H1 (cell line): ENCODE measurements at regions not wholly inside any gene's neighbourhood (a gene's known extent, or its start where the extent isn't known, plus 50 kb on each side); places are given as distances from the start of the nearest gene placed in this dataset.

Source experiments
- CTCF ChIA-PET: fragments of 300-600 bp; sonication (Branson Sonifier 250); formaldehyde crosslinking; loops from one replicate; lab custom pipeline; 2021; ENCODE audit not compliant: partially characterized antibody; lab: Charles Lee
- POLR2A ChIA-PET: fragments of 300-600 bp; sonication (Branson Sonifier 250); formaldehyde crosslinking; loops from one replicate; lab custom pipeline; 2021; ENCODE audit warnings: inconsistent platforms; ENCODE audit not compliant: partially characterized antibody; lab: Charles Lee
- DNase-seq, 2 experiments: peaks; one replicate each; pipeline versions ENCODE4 v3.0.0 to v3.0.0-alpha.2; 2010 to 2022; ENCODE audit warnings: low spot score in 2 of 2, low read depth in 1 of 2, mixed read lengths in 1 of 2
- FAIRE-seq: peaks from 2 replicates; lab custom pipeline; 2011; peaks lifted over from hg19 to GRCh38; lab: Jason Lieb, UNC
- H2AFZ ChIP-seq: 2 replicates; pipeline ENCODE4 v1.8.1; 2012; ENCODE audit warnings: low read length, inconsistent platforms
- H2AK5ac ChIP-seq: 2 replicates; pipeline ENCODE4 v1.6.1; 2013; ENCODE audit warnings: low read depth, low read length
- H2BK120ac ChIP-seq: replicated peaks from 2 replicates; pipeline ENCODE3; 2013; ENCODE audit warnings: low read depth, low read length, inconsistent platforms
- H2BK12ac ChIP-seq: 2 replicates; pipeline ENCODE4 v1.6.1; 2013; ENCODE audit warnings: low read depth, low read length
- H2BK15ac ChIP-seq: 2 replicates; pipeline ENCODE4 v1.6.1; 2013; ENCODE audit warnings: low read length
- H2BK20ac ChIP-seq: 2 replicates; pipeline ENCODE4 v1.6.1; 2013; ENCODE audit warnings: low read length
- H2BK5ac ChIP-seq: 2 replicates; pipeline ENCODE4 v1.6.1; 2013; ENCODE audit warnings: low read depth, low read length
- H3K14ac ChIP-seq: 2 replicates; pipeline ENCODE4 v1.6.1; 2013; ENCODE audit warnings: inconsistent platforms; ENCODE audit not compliant: insufficient read length
- H3K18ac ChIP-seq: 2 replicates; pipeline ENCODE4 v1.6.1; 2013; ENCODE audit warnings: low read length; ENCODE audit errors: extremely low read depth
- H3K23ac ChIP-seq: 2 replicates; pipeline ENCODE4 v1.6.1; 2013; ENCODE audit warnings: inconsistent platforms; ENCODE audit not compliant: insufficient read length
- H3K23me2 ChIP-seq: 2 replicates; pipeline ENCODE4 v1.6.1; 2013; ENCODE audit warnings: low read depth, low read length
- H3K27ac ChIP-seq: 2 replicates; pipeline ENCODE4 v1.6.1; 2011; ENCODE audit warnings: low read depth, low read length, inconsistent platforms
- H3K27me3 ChIP-seq, 4 experiments: replicated peaks in 1 of 4; 1 replicate in 1 of 4; 2 replicates in 3 of 4; pipeline versions ENCODE4 v1.6.1 to v1.8.1; 2011 to 2013; ENCODE audit warnings: low read length in 3 of 4, mild to moderate bottlenecking in 3 of 4, inconsistent platforms in 2 of 4, mixed read lengths in 2 of 4, moderate library complexity in 1 of 4; ENCODE audit not compliant: control insufficient read depth in 3 of 4, insufficient read depth in 3 of 4; ENCODE audit errors: extremely low read depth in 1 of 4
- H3K36me3 ChIP-seq, 4 experiments: 2 replicates each; pipeline versions ENCODE4 v1.6.1 to v1.8.1; 2011 to 2013; ENCODE audit warnings: mild to moderate bottlenecking in 4 of 4, low read length in 3 of 4, moderate library complexity in 2 of 4, control low read depth in 1 of 4, inconsistent platforms in 1 of 4; ENCODE audit not compliant: insufficient read depth in 4 of 4, control insufficient read depth in 2 of 4
- H3K4ac ChIP-seq: replicated peaks from 2 replicates; pipeline ENCODE3; 2013; ENCODE audit warnings: low read length, low read depth, mixed read lengths, inconsistent platforms; ENCODE audit not compliant: insufficient read length
- H3K4me1 ChIP-seq, 4 experiments: replicated peaks in 1 of 4; 1 replicate in 1 of 4; 2 replicates in 3 of 4; pipeline versions ENCODE4 v1.6.1 to v1.8.1; 2011 to 2013; ENCODE audit warnings: low read length in 3 of 4, inconsistent platforms in 2 of 4, mixed read lengths in 1 of 4; ENCODE audit not compliant: insufficient read depth in 4 of 4, control insufficient read depth in 3 of 4
- H3K4me2 ChIP-seq, 2 experiments: 2 replicates each; pipeline versions ENCODE4 v1.6.1 to v1.8.1; 2011 to 2013; ENCODE audit warnings: low read depth in 2 of 2, low read length in 2 of 2, control low read depth in 1 of 2, inconsistent platforms in 1 of 2, mild to moderate bottlenecking in 1 of 2; ENCODE audit not compliant: insufficient read depth in 1 of 2
- H3K4me3 ChIP-seq, 4 experiments: fragments of 200-600, 300-600 bp in 1 of 4; sonication (generic), shearing (Covaris generic), sonication (Bioruptor Twin) in 1 of 4; 2 replicates each; pipeline versions ENCODE4 v1.5.1 to v1.8.1; 2011 to 2016; ENCODE audit warnings: low read length in 4 of 4, low read depth in 3 of 4, control low read depth in 2 of 4, inconsistent platforms in 2 of 4, mild to moderate bottlenecking in 2 of 4, mixed read lengths in 1 of 4, moderate library complexity in 1 of 4; ENCODE audit not compliant: insufficient read depth in 2 of 4; ENCODE audit errors: extremely low read depth in 1 of 4
- H3K56ac ChIP-seq: replicated peaks from 2 replicates; pipeline ENCODE3; 2013; ENCODE audit warnings: low read depth, mild to moderate bottlenecking, mixed read lengths, low read length, inconsistent platforms; ENCODE audit not compliant: insufficient read length
- H3K79me1 ChIP-seq: 2 replicates; pipeline ENCODE4 v1.6.1; 2013; ENCODE audit warnings: low read depth, low read length, control low read depth
- H3K79me2 ChIP-seq, 2 experiments: 2 replicates each; pipeline versions ENCODE4 v1.6.1 to v1.8.1; 2012 to 2013; ENCODE audit warnings: low read length in 2 of 2, mild to moderate bottlenecking in 2 of 2, inconsistent platforms in 1 of 2; ENCODE audit not compliant: insufficient read depth in 2 of 2, control insufficient read depth in 1 of 2
- H3K9ac ChIP-seq, 4 experiments: replicated peaks in 1 of 4; 1 replicate in 1 of 4; 2 replicates in 3 of 4; pipeline versions ENCODE4 v1.6.1 to v1.8.1; 2011 to 2013; ENCODE audit warnings: low read depth in 3 of 4, low read length in 3 of 4, control low read depth in 2 of 4, mild to moderate bottlenecking in 2 of 4, moderate library complexity in 2 of 4, inconsistent platforms in 1 of 4; ENCODE audit errors: extremely low read depth in 1 of 4
- H3K9me3 ChIP-seq, 2 experiments: 2 replicates each; pipeline versions ENCODE4 v1.6.1 to v1.8.1; 2012 to 2013; ENCODE audit warnings: mild to moderate bottlenecking in 2 of 2, moderate library complexity in 2 of 2, control low read depth in 1 of 2, inconsistent platforms in 1 of 2, low read depth in 1 of 2, low read length in 1 of 2, mixed read lengths in 1 of 2; ENCODE audit not compliant: insufficient read depth in 2 of 2
- H4K20me1 ChIP-seq, 2 experiments: replicated peaks in 1 of 2; 2 replicates each; pipeline versions ENCODE3 to v1.8.1; 2011 to 2013; ENCODE audit warnings: inconsistent platforms in 2 of 2, low read length in 2 of 2, mild to moderate bottlenecking in 1 of 2; ENCODE audit not compliant: insufficient read depth in 2 of 2, control insufficient read depth in 1 of 2
- H4K5ac ChIP-seq: 2 replicates; pipeline ENCODE4 v1.6.1; 2013; ENCODE audit warnings: low read length, low read depth, mixed read lengths, inconsistent platforms; ENCODE audit not compliant: insufficient read length
- H4K8ac ChIP-seq: 2 replicates; pipeline ENCODE4 v1.8.0; 2013; ENCODE audit warnings: mild to moderate bottlenecking, moderate library complexity, low read length, inconsistent platforms; ENCODE audit not compliant: insufficient read depth; ENCODE audit errors: extremely low read depth
- H4K91ac ChIP-seq: replicated peaks from 2 replicates; pipeline ENCODE3; 2013; ENCODE audit warnings: low read length, mixed read lengths, inconsistent platforms; ENCODE audit not compliant: insufficient read length
- SIN3A ChIP-seq, 2 experiments: IDR thresholded peaks in 1 of 2; conservative IDR thresholded peaks in 1 of 2; 2 replicates each; pipeline ENCODE4 v1.6.1; 2011 to 2012; ENCODE audit warnings: low read length in 2 of 2, improper control_type of control experiment in 1 of 2, low read depth in 1 of 2, mild to moderate bottlenecking in 1 of 2
- WGBS, 2 experiments: shearing (Covaris generic) in 1 of 2; methylation state at CpG; one replicate each; pipeline versions ENCODE4 v1.1.6 to v1.1.7; 2013 to 2015; ENCODE audit warnings: low lambda C conversion rate in 2 of 2, mixed read lengths in 2 of 2, inconsistent platforms in 1 of 2, low coverage in 1 of 2, missing lambda C conversion rate in 1 of 2; ENCODE audit not compliant: insufficient replicate concordance in 2 of 2, insufficient coverage in 1 of 2, insufficient read length in 1 of 2; ENCODE audit errors: extremely low coverage in 1 of 2, missing lambda C conversion rate in 1 of 2; 5-methylcytosine and 5-hydroxymethylcytosine counted together

GRCh38 chr5:117182104-117182503 is 607.5 kb upstream of the SEMA6A start:
- H2BK120ac ChIP-seq: no peak overlapping the region
- no peak overlapping the region for H2BK12ac ChIP-seq
- H3K27me3 ChIP-seq: peaks cover 0 to 2% (median 0%) of the 10 kb centered on the region in 4 experiments; a peak in 1 of 7 replicates
- POLR2A ChIA-PET: no interaction called here
- H2AK5ac ChIP-seq: no peak overlapping the region
- no peak for FAIRE-seq
- DNase-seq: no peak
- 83% methylated on average over 1 of the region's 1 CpG; no CpG with 5 or more reads in 1 of the 2 experiments for WGBS, 2 experiments
- CTCF ChIA-PET: no interaction called here
- H3K4me3 ChIP-seq: no peak overlapping the region
- no peak overlapping the region for H3K56ac ChIP-seq
- H3K23ac ChIP-seq: no peak overlapping the region
- H4K91ac ChIP-seq: no peak overlapping the region
- no peak overlapping the region for H3K9ac ChIP-seq
- H2BK15ac ChIP-seq: no peak overlapping the region
- H3K18ac ChIP-seq: no peak overlapping the region
- H2BK5ac ChIP-seq: no peak overlapping the region
- no peak overlapping the region for H2AFZ ChIP-seq
- H3K23me2 ChIP-seq: no peaks in the 10 kb centered on the region
- H3K36me3 ChIP-seq: no peaks in the 10 kb centered on the region
- H3K79me1 ChIP-seq: no peaks in the 10 kb centered on the region
- no peak for TF ChIP-seq SIN3A (conservative IDR thresholded peaks at IDR 0.05 in 1 of 2, IDR thresholded peaks at IDR 0.05 in 1 of 2; ENCODE audit: low read depth in 1 of 2, low read length in 2 of 2)
- no peak overlapping the region for H3K4ac ChIP-seq
- H3K9me3 ChIP-seq: no peaks in the 10 kb centered on the region
- H4K20me1 ChIP-seq: no peaks in the 10 kb centered on the region
- H4K5ac ChIP-seq: no peak overlapping the region
- no peaks in the 10 kb centered on the region for H3K4me1 ChIP-seq
- H3K4me2 ChIP-seq: no peak overlapping the region
- H3K27ac ChIP-seq: no peak overlapping the region
- H2BK20ac ChIP-seq: no peak overlapping the region
- no peak overlapping the region for H4K8ac ChIP-seq
- H3K79me2 ChIP-seq: no peaks in the 10 kb centered on the region
- no peak overlapping the region for H3K14ac ChIP-seq
